IMR-90 (cell line): ENCODE measurements at regions not wholly inside any gene's neighbourhood (a gene's known extent, or its start where the extent isn't known, plus 50 kb on each side); places are given as distances from the start of the nearest gene placed in this dataset.

Source experiments
- ATAC-seq: fragments of 200-7000 bp; cut with Tn5 transposase; 2 replicates; pipeline ENCODE4 v1.9.1; 2020; ENCODE audit warnings: low read depth, mild to moderate bottlenecking, moderate library complexity
- BruUV-seq: library from RNA; stranded (reverse); fragments of 400-500 nt; replicated peaks from 2 replicates; lab custom pipeline; 2021; lab: Mats Ljungman, UMichigan
- CTCF ChIA-PET: fragments of 300-600 bp; formaldehyde crosslinking; extraction: SDS; loops from one replicate; lab custom pipeline; 2021; ENCODE audit warnings: antibody characterized with exemption; lab: Yijun Ruan, JAX
- POLR2A ChIA-PET: fragments of 300-600 bp; sonication (Branson Sonifier 250); formaldehyde crosslinking; loops from one replicate; lab custom pipeline; 2022; ENCODE audit warnings: antibody characterized with exemption; ENCODE audit not compliant: unreplicated experiment; lab: Charles Lee
- DNase-seq: peaks from one replicate; pipeline ENCODE4 v3.0.0; 2013
- H2AFZ ChIP-seq: replicated peaks from 2 replicates; pipeline ENCODE3; 2013; ENCODE audit warnings: low read length, mild to moderate bottlenecking; ENCODE audit not compliant: poor library complexity
- H2AK5ac ChIP-seq: 2 replicates; pipeline ENCODE4 v1.6.1; 2013; ENCODE audit warnings: low read depth, low read length, inconsistent platforms
- H2AK9ac ChIP-seq: replicated peaks from 2 replicates; pipeline ENCODE3; 2013; ENCODE audit warnings: mild to moderate bottlenecking, low read depth, low read length, moderate library complexity; ENCODE audit not compliant: poor library complexity
- H2BK120ac ChIP-seq: 2 replicates; pipeline ENCODE4 v1.6.1; 2013; ENCODE audit warnings: low read depth, low read length, inconsistent platforms
- H2BK15ac ChIP-seq: 3 replicates; pipeline ENCODE4 v1.6.1; 2013; ENCODE audit warnings: low read depth, low read length, inconsistent platforms
- H2BK20ac ChIP-seq: 2 replicates; pipeline ENCODE4 v1.6.1; 2013; ENCODE audit warnings: low read depth, mild to moderate bottlenecking, inconsistent platforms, low read length, moderate library complexity
- H2BK5ac ChIP-seq: 2 replicates; pipeline ENCODE4 v1.6.1; 2013; ENCODE audit warnings: mild to moderate bottlenecking, low read depth, low read length, inconsistent platforms; ENCODE audit not compliant: poor library complexity, severe bottlenecking
- H3K14ac ChIP-seq: replicated peaks from 2 replicates; pipeline ENCODE4 v1.6.1; 2013; ENCODE audit warnings: low read depth, low read length, inconsistent platforms
- H3K18ac ChIP-seq: 2 replicates; pipeline ENCODE4 v1.6.1; 2013; ENCODE audit warnings: low read depth, low read length, control low read depth
- H3K23ac ChIP-seq: 2 replicates; pipeline ENCODE4 v1.6.1; 2013; ENCODE audit warnings: low read depth, low read length, inconsistent platforms
- H3K27ac ChIP-seq: 2 replicates; pipeline ENCODE4 v1.5.1; 2013; ENCODE audit warnings: mild to moderate bottlenecking, control low read depth, low read length; ENCODE audit not compliant: insufficient read depth
- H3K27me3 ChIP-seq: 2 replicates; pipeline ENCODE4 v1.6.1; 2013; ENCODE audit warnings: low read length; ENCODE audit not compliant: control insufficient read depth, insufficient read depth
- H3K36me3 ChIP-seq: 2 replicates; pipeline ENCODE4 v1.6.1; 2013; ENCODE audit warnings: low read length, mixed read lengths; ENCODE audit not compliant: control insufficient read depth, insufficient read depth
- H3K4ac ChIP-seq: 2 replicates; pipeline ENCODE4 v1.6.1; 2013; ENCODE audit warnings: low read depth, low read length, inconsistent platforms
- H3K4me1 ChIP-seq: 2 replicates; pipeline ENCODE4 v1.6.1; 2013; ENCODE audit warnings: low read length, mixed read lengths; ENCODE audit not compliant: control insufficient read depth, insufficient read depth
- H3K4me2 ChIP-seq: 2 replicates; pipeline ENCODE4 v1.6.1; 2013; ENCODE audit warnings: low read depth, mild to moderate bottlenecking, control low read depth, low read length, moderate library complexity
- H3K4me3 ChIP-seq: 2 replicates; pipeline ENCODE4 v1.5.1; 2013; ENCODE audit warnings: low read depth, mild to moderate bottlenecking, control low read depth, low read length, moderate library complexity; ENCODE audit not compliant: insufficient read depth
- H3K56ac ChIP-seq: 2 replicates; pipeline ENCODE4 v1.6.1; 2013; ENCODE audit warnings: low read length, inconsistent platforms; ENCODE audit not compliant: insufficient read depth; ENCODE audit errors: extremely low read depth
- H3K79me1 ChIP-seq, 2 experiments: 2 replicates each; pipeline ENCODE4 v1.6.1; 2013; ENCODE audit warnings: low read length in 2 of 2, inconsistent platforms in 1 of 2, low read depth in 1 of 2
- H3K9ac ChIP-seq: 2 replicates; pipeline ENCODE4 v1.6.1; 2013; ENCODE audit warnings: low read depth, low read length, control low read depth
- H3K9me1 ChIP-seq: 2 replicates; pipeline ENCODE4 v1.6.1; 2013; ENCODE audit warnings: low read length, inconsistent platforms; ENCODE audit not compliant: insufficient read depth
- H3K9me3 ChIP-seq: 2 replicates; pipeline ENCODE4 v1.6.1; 2013; ENCODE audit warnings: low read length; ENCODE audit not compliant: control insufficient read depth, insufficient read depth
- H4K20me1 ChIP-seq: 2 replicates; pipeline ENCODE4 v1.6.1; 2013; ENCODE audit warnings: low read length, inconsistent platforms; ENCODE audit not compliant: insufficient read depth
- H4K5ac ChIP-seq: 2 replicates; pipeline ENCODE4 v1.6.1; 2013; ENCODE audit warnings: mild to moderate bottlenecking, low read depth, low read length, control low read depth
- H4K8ac ChIP-seq, 2 experiments: 2 replicates each; pipeline ENCODE4 v1.6.1; 2013; ENCODE audit warnings: low read depth in 2 of 2, low read length in 2 of 2, control low read depth in 1 of 2, inconsistent platforms in 1 of 2
- H4K91ac ChIP-seq: 2 replicates; pipeline ENCODE4 v1.6.1; 2013; ENCODE audit warnings: low read depth, low read length, inconsistent platforms; ENCODE audit not compliant: insufficient read depth
- MAZ ChIP-seq: IDR thresholded peaks from 2 replicates; pipeline ENCODE4 v1.6.1; 2012; ENCODE audit warnings: low read depth, mild to moderate bottlenecking, low read length, improper control_type of control experiment, moderate library complexity, borderline replicate concordance
- USF2 ChIP-seq: fragments of 150-350 bp; IDR thresholded peaks from 2 replicates; pipeline ENCODE4 v1.6.1; 2017; ENCODE audit warnings: mild to moderate bottlenecking, antibody characterized with exemption, low read length, low read depth
- WGBS, 2 experiments: methylation state at CpG; one replicate each; pipeline versions ENCODE4 v1.1.5 to v1.1.7; 2013; ENCODE audit warnings: missing lambda C conversion rate in 2 of 2; ENCODE audit not compliant: insufficient read length in 1 of 2; ENCODE audit errors: extremely low coverage in 2 of 2; 5-methylcytosine and 5-hydroxymethylcytosine counted together
- dilution Hi-C: fragments of 300-500 bp; cut with HindIII; formaldehyde crosslinking; loops from one replicate; pipeline ENCODE4 v1.14.3; 2018; ENCODE audit warnings: low sequenced_read_pairs; ENCODE audit not compliant: unreplicated experiment
- in situ Hi-C: fragments of 300-500 bp; cut with MboI; formaldehyde crosslinking; loops from 3 replicates; pipeline ENCODE4 v1.14.3; 2019; ENCODE audit warnings: low sequenced_read_pairs, inconsistent platforms, mixed read lengths
- intact Hi-C: fragments of 100-400 bp; cut with micrococcal nuclease; formaldehyde crosslinking; loops from 2 replicates; pipeline ENCODE4 v1.10.0; 2022

- no peak for TF ChIP-seq MAZ
Measured at GRCh38 chr6:169982461-169983386, 231.3 kb downstream of the ERMARD start (continued).

GRCh38 chr6:169981969-169982368 is 230.5 kb downstream of the ERMARD start:
- H3K23ac ChIP-seq: no peak overlapping the region

More at GRCh38 chr6:169981969-169982368, 230.5 kb downstream of the ERMARD start:
- no peak overlapping the region for H2AK5ac ChIP-seq
- no peak overlapping the region for H4K8ac ChIP-seq
- H4K20me1 ChIP-seq: no peaks in the 10 kb centered on the region
- H2BK15ac ChIP-seq: no peak overlapping the region
- peaks cover 58% of the 10 kb centered on the region for H3K9me3 ChIP-seq
- no peak for ATAC-seq
- no peak overlapping the region for H3K4me2 ChIP-seq
- H3K27ac ChIP-seq: no peak overlapping the region
- no peak overlapping the region for H3K9ac ChIP-seq
- no peak overlapping the region for H3K14ac ChIP-seq
- no peak for TF ChIP-seq USF2
- H3K9me1 ChIP-seq: no peaks in the 10 kb centered on the region
- no peak overlapping the region for H2BK5ac ChIP-seq
- WGBS, 2 experiments: no CpG with 5 or more reads among the region's 7 CpGs
- H4K91ac ChIP-seq: no peak overlapping the region
- H3K18ac ChIP-seq: no peak overlapping the region
- intact Hi-C loops: no loop called here
- in situ Hi-C loops: no loop called here
- no peak overlapping the region for H3K4ac ChIP-seq
- H3K56ac ChIP-seq: no peak overlapping the region
- no peaks in the 10 kb centered on the region for H3K27me3 ChIP-seq
- H3K36me3 ChIP-seq: no peaks in the 10 kb centered on the region
- CTCF ChIA-PET: no interaction called here
- H4K5ac ChIP-seq: no peak overlapping the region
- H2AFZ ChIP-seq: no peak overlapping the region
- no TSS peak for BruUV-seq
- DNase-seq: no peak
- H3K4me3 ChIP-seq: no peak overlapping the region
- no peak overlapping the region for H2BK20ac ChIP-seq
- H2BK120ac ChIP-seq: no peak overlapping the region
- dilution Hi-C loops: no loop called here
- no peaks in the 10 kb centered on the region for H3K4me1 ChIP-seq
- no peaks in the 10 kb centered on the region for H3K79me1 ChIP-seq
- no peak overlapping the region for H2AK9ac ChIP-seq
- POLR2A ChIA-PET: no interaction called here
